ENCODE measurements at regions not wholly inside any gene's neighbourhood (a gene's known extent, or its start where the extent isn't known, plus 50 kb on each side); places are given as distances from the start of the nearest gene placed in this dataset.

- TF ChIP-seq CTCF (IDR thresholded peaks at IDR 0.05) (no peak), ZFX (IDR thresholded peaks at IDR 0.05; ENCODE audit: borderline replicate concordance) (no peak)
These were observed 356.4 kb upstream of the VWC2 start for GRCh38 chr7:49417034-49417433.

Measured in 22Rv1 (cell line).